Gastroesophageal sphincter (tissue), 3 donors: ENCODE measurements at regions not wholly inside any gene's neighbourhood (a gene's known extent, or its start where the extent isn't known, plus 50 kb on each side); places are given as distances from the start of the nearest gene placed in this dataset.

Experiments used
- POLR2AphosphoS5 ChIP-seq: sonication (generic); formaldehyde crosslinking; IDR thresholded peaks from one replicate; pipeline ENCODE4 v1.6.1; 2017; ENCODE audit warnings: antibody characterized with exemption
- TF ChIP-seq, protein P1 (sequence below), 4 experiments: fragments of 200-600 bp in 2 of 4; fragments of 450-650 bp in 2 of 4; sonication (generic) in 1 of 4; IDR thresholded peaks; one replicate each; pipeline ENCODE4 v1.5.1; 2017 to 2019; ENCODE audit warnings: antibody characterized with exemption in 4 of 4, mild to moderate bottlenecking in 2 of 4, moderate library complexity in 2 of 4

DNA sequence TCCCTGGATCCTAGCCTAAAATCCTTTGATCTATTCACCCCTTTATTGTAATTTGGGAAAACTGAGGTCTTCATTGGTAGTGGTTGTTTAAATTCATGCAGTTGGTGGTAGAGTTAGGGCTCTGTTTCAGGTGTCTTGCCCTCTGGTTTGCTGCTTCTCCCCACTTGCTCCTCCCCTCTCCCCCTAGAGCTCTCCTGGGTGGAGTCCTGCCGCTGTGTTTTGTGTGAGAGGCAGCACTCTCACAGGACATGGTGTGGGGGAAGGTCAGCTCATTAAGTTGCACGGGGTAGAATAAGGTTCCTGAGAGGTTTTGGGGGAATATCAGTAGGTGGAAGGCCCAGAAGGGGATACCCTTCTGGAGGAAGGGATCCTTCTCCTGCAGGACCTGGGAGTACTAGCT is 98.1 kb upstream of the NECTIN1 start:
- TF ChIP-seq POLR2AphosphoS5, result no peak
- TF ChIP-seq, protein P1, sequence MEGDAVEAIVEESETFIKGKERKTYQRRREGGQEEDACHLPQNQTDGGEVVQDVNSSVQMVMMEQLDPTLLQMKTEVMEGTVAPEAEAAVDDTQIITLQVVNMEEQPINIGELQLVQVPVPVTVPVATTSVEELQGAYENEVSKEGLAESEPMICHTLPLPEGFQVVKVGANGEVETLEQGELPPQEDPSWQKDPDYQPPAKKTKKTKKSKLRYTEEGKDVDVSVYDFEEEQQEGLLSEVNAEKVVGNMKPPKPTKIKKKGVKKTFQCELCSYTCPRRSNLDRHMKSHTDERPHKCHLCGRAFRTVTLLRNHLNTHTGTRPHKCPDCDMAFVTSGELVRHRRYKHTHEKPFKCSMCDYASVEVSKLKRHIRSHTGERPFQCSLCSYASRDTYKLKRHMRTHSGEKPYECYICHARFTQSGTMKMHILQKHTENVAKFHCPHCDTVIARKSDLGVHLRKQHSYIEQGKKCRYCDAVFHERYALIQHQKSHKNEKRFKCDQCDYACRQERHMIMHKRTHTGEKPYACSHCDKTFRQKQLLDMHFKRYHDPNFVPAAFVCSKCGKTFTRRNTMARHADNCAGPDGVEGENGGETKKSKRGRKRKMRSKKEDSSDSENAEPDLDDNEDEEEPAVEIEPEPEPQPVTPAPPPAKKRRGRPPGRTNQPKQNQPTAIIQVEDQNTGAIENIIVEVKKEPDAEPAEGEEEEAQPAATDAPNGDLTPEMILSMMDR (IDR thresholded peaks at IDR 0.05), result no peak
